SU-DHL-6 (cell line): ENCODE measurements at regions not wholly inside any gene's neighbourhood (a gene's known extent, or its start where the extent isn't known, plus 50 kb on each side); places are given as distances from the start of the nearest gene placed in this dataset.

ENCODE experiments used
- H2AFZ ChIP-seq: fragments of 200-600 bp; sonication (generic); 2 replicates; pipeline ENCODE4 v1.6.1; 2014; ENCODE audit warnings: low read depth, mild to moderate bottlenecking, moderate library complexity, mixed read lengths, antibody characterized with exemption, low read length; ENCODE audit not compliant: severe bottlenecking
- H3F3A ChIP-seq: fragments of 200-600 bp; shearing (Covaris generic); 2 replicates; pipeline ENCODE4 v1.6.0; 2016; ENCODE audit warnings: antibody characterized with exemption, mild to moderate bottlenecking; ENCODE audit not compliant: insufficient read depth
- H3K27ac ChIP-seq: fragments of 200-600 bp; sonication (generic); 2 replicates; pipeline ENCODE4 v1.5.1; 2016; ENCODE audit warnings: low read depth, mild to moderate bottlenecking, low read length, moderate library complexity, mixed read lengths
- H3K27me3 ChIP-seq: fragments of 200-600 bp; sonication (generic), shearing (Covaris generic); 2 replicates; pipeline ENCODE4 v1.6.0; 2014; ENCODE audit warnings: mild to moderate bottlenecking, low read length
- H3K36me3 ChIP-seq: fragments of 200-600 bp; sonication (generic); 2 replicates; pipeline ENCODE4 v1.6.1; 2014; ENCODE audit warnings: mild to moderate bottlenecking, low read length, mixed read lengths
- H3K4me2 ChIP-seq: fragments of 300-600, 200-600 bp; shearing (Covaris generic), sonication (generic); 2 replicates; pipeline ENCODE4 v1.6.0; 2014; ENCODE audit warnings: low read length, low read depth, mild to moderate bottlenecking; ENCODE audit not compliant: poor library complexity, severe bottlenecking
- H3K4me3 ChIP-seq: fragments of 200-600 bp; sonication (generic); 2 replicates; pipeline ENCODE4 v1.5.1; 2014; ENCODE audit warnings: antibody characterized with exemption, low read length, mild to moderate bottlenecking, mixed read lengths; ENCODE audit not compliant: insufficient read depth, poor library complexity, severe bottlenecking
- H3K79me2 ChIP-seq: fragments of 200-600 bp; sonication (generic); 2 replicates; pipeline ENCODE4 v1.6.1; 2014; ENCODE audit warnings: mild to moderate bottlenecking, low read length, moderate library complexity; ENCODE audit not compliant: insufficient read depth
- H3K9ac ChIP-seq: fragments of 200-600 bp; sonication (generic); 2 replicates; pipeline ENCODE4 v1.7.0; 2014; ENCODE audit warnings: mild to moderate bottlenecking, low read length
- H3K9me2 ChIP-seq: fragments of 200-600 bp; sonication (generic); replicated peaks from 2 replicates; pipeline ENCODE4 v1.6.1; 2014; ENCODE audit warnings: low read length; ENCODE audit not compliant: insufficient read depth
- H3K9me3 ChIP-seq: fragments of 200-600 bp; sonication (generic); 2 replicates; pipeline ENCODE4 v1.6.1; 2014; ENCODE audit warnings: low read length, mixed read lengths; ENCODE audit not compliant: insufficient read depth
- H4K20me1 ChIP-seq: fragments of 200-600 bp; sonication (generic); 2 replicates; pipeline ENCODE4 v1.6.1; 2014; ENCODE audit warnings: low read depth, mild to moderate bottlenecking, antibody characterized with exemption, low read length, moderate library complexity, mixed read lengths
- CTCF ChIP-seq: fragments of 200-600 bp; sonication (generic); IDR thresholded peaks from one replicate; pipeline ENCODE4 v1.5.1; 2017; ENCODE audit warnings: antibody characterized with exemption, mild to moderate bottlenecking, low read length, moderate library complexity; ENCODE audit not compliant: insufficient read depth, poor library complexity, severe bottlenecking
- EZH2phosphoT487 ChIP-seq: fragments of 200-600 bp; sonication (generic), shearing (Covaris generic); conservative IDR thresholded peaks from 2 replicates; pipeline ENCODE4 v1.6.1; 2018; ENCODE audit warnings: mild to moderate bottlenecking, antibody characterized with exemption, low read length, moderate library complexity, mixed read lengths

- Histone ChIP-seq H3K9ac (no peak overlapping the region), H2AFZ (no peak overlapping the region), H3F3A (no peaks in the 10 kb centered on the region), H3K36me3 (no peaks in the 10 kb centered on the region), H3K9me2 (no peaks in the 10 kb centered on the region), H3K9me3 (no peaks in the 10 kb centered on the region), H3K4me2 (no peak overlapping the region), H3K27ac (no peak overlapping the region), H4K20me1 (no peaks in the 10 kb centered on the region), H3K4me3 (no peak overlapping the region), H3K79me2 (no peaks in the 10 kb centered on the region), H3K27me3 (no peaks in the 10 kb centered on the region)
- TF ChIP-seq EZH2phosphoT487, result no peak
- TF ChIP-seq CTCF, result no peak
Observed at GRCh38 chr4:81732980-81733379, 261.3 kb upstream of the RASGEF1B start.

DNA sequence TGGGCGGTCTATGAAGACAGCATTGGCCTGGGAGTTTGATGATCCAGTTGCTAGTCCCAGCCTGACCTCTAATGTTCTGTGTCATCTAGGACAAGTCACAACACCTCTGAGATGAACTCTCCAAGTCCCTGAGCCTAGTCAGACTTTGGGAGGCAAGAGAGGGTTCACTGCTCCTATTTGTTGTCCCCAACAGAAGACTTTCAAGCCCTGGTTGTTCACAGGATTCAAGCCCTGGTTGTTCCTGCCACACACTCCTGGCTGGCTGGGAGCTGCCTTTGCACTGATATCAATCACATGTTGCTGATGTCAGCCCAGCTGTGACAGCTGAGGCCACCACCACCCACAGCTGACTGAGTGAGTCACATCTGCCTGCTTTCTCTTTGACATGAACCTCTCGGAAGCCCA, 253.2 kb upstream of the RASGEF1B start:
- no peak overlapping the region for H3K9ac ChIP-seq
- H4K20me1 ChIP-seq, result no peaks in the 10 kb centered on the region
- TF ChIP-seq CTCF, result no peak
- no peak for TF ChIP-seq EZH2phosphoT487
- H3K79me2 ChIP-seq, result no peaks in the 10 kb centered on the region
- no peak overlapping the region for H3K4me3 ChIP-seq
- H3K27ac ChIP-seq, result no peak overlapping the region
- no peaks in the 10 kb centered on the region for H3K36me3 ChIP-seq
- H3K27me3 ChIP-seq, result no peaks in the 10 kb centered on the region
- H3K4me2 ChIP-seq, result no peak overlapping the region
- H3F3A ChIP-seq, result no peaks in the 10 kb centered on the region
- no peaks in the 10 kb centered on the region for H3K9me3 ChIP-seq
- H3K9me2 ChIP-seq, result no peaks in the 10 kb centered on the region
- no peak overlapping the region for H2AFZ ChIP-seq

DNA sequence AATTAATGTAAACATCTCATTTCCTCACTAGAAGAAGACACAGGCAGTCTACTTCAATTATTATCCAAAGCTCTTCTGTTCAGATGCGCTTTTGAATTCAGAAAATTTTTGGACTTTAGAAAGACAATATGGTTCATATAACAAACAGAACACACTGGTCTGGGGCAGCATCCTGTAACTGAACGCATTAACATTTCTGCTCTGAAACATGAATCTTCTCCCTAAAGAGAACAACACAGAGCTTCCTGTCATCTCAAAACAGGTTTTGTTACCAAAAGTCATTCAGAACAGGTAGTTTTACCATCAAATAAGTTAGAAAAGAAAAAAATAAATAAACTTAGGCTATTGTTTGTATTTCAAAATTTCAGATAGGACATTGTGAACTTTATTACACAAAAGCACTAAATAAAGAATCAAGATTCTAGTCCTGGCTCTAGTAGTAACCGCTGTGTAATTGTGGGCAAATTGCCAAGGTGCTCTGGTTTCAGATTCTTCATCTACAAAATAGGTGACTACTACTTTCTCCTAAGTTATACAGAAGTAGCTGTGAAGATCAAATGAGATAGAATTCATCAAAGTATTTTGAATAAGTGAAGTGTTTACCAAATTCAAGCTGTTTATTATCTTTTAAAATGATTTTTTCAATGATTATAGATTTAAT, 252.3 kb upstream of the RASGEF1B start:
- no peaks in the 10 kb centered on the region for H3K9me3 ChIP-seq
- H3K27ac ChIP-seq, result 0 out of 2 replicates have a peak overlapping the region, but pooled peaks have one; percentile 26
- TF ChIP-seq EZH2phosphoT487 (no peak), CTCF (no peak)
- peak overlapping the region; percentile 48 for H3K4me2 ChIP-seq
- H3K4me3 ChIP-seq, result no peak overlapping the region
- H3K79me2 ChIP-seq, result no peaks in the 10 kb centered on the region
- H3K27me3 ChIP-seq, result no peaks in the 10 kb centered on the region
- H3F3A ChIP-seq, result no peaks in the 10 kb centered on the region
- H4K20me1 ChIP-seq, result no peaks in the 10 kb centered on the region
- H3K9me2 ChIP-seq, result no peaks in the 10 kb centered on the region
- no peaks in the 10 kb centered on the region for H3K36me3 ChIP-seq
- 0 out of 2 replicates have a peak overlapping the region, but pooled peaks have one; percentile 6 for H3K9ac ChIP-seq
- peak overlapping the region; percentile 40 for H2AFZ ChIP-seq
